HG03439 (cell line): ENCODE measurements at regions not wholly inside any gene's neighbourhood (a gene's known extent, or its start where the extent isn't known, plus 50 kb on each side); places are given as distances from the start of the nearest gene placed in this dataset.

ENCODE experiments used
- ATAC-seq: cut with Tn5 transposase; IDR thresholded peaks from one replicate; pipeline ENCODE4 v1.9.1; 2021; ENCODE audit warnings: mild to moderate bottlenecking, moderate library complexity; ENCODE audit not compliant: unreplicated experiment

DNA sequence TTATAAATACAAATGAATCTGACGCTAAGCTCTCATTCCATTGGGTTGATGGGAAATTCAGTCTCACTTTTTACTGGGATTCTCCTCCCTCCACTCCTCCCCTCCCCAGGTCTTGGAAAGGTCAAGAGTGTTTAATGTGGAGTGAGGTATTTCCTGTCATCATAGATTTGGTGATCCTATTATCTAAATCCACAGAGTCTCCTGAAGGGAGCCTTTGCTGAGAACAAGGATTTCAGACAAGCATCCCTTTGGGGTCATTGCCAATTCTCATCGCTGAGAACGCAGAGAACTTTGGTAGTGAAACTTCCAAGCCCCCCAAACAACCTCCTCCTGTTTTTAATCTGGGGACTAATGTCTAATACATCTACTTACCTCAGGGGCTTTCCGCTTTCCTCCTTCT lies 297.9 kb downstream of the OTOL1 start:
- ATAC-seq: no peak

DNA sequence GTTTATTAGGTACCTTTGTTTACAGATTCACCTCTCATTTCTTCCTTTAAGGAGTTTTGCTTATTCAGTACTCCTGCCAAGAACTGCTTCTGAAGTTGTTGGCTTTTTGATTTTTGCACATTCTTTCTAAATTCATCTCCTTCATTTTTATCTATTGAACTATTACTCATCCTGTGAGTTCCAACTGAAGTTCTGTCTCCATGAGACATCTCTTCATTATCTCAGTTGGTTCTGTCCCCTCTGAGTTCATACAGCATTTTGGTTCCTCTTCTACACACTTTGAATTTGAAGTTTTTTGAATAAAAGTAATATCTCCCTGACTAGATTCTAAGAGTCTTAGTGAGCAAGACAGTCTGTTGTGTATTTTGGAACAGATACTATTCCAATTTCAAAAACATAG lies 299.7 kb downstream of the OTOL1 start:
- ATAC-seq: no peak

DNA sequence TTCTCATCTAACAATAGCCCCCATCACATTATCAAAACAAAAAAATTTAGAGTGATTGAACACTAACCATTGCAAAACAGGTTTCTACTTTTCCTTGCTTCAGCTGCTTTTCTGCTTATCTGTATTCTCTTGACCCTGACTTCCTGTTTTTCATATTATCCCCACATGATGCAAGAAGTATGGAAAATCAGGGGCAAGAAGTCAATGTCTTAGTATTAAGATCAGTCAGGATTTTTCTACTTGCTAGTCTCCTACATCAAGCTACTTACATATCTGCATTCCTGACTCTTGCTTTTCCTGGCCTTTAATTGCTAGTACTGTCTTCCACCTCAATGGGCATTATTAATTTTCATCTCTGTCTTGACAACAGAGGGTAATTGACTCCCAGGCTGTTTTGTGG lies 300.2 kb downstream of the OTOL1 start:
- no peak for ATAC-seq

DNA sequence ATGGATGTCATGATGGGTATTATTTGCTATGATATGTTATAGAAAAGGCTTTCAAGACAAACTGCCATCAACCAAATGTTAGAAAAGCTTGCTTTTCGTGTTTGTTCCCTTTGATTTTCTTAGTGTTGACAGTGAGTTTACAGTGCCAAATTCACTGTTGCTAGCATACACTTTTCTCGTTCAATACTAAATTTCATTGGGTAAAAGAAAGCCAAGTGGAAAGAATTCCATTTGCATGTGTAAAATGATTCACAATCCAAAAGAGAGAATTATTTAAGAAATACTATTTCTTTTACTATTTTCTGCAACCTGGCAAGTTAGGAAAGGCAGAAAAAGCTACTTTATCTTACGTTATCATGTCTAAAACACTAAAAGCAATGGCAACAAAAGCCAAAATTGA lies 301.4 kb downstream of the OTOL1 start:
- ATAC-seq: no peak

DNA sequence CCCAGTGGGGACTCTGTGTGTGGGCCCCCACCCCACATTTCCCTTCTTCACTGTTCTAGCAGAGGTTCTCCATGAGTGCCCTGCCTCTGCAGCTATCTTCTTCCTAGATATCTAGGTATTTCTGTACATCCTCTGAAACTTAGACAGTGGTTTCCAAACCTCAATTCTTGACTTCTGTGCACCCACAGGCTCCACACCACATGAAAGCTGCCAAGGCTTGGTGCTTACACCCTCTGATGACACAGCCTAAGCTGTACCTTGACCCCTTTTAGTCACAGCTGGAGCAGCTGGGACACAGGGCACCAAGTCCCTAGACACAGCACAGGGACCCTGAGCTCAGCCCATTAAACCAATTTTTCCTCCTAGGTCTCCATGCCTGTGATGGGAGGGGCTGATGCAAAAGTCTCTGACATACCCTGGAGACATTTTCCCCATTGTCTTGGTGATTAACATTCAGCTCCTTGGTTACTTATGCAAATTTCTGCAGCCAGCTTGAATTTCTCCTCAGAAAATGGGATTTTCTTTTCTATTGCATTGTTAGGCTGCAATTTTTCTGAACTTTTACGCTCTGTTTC lies 304.5 kb downstream of the OTOL1 start:
- ATAC-seq: no peak

DNA sequence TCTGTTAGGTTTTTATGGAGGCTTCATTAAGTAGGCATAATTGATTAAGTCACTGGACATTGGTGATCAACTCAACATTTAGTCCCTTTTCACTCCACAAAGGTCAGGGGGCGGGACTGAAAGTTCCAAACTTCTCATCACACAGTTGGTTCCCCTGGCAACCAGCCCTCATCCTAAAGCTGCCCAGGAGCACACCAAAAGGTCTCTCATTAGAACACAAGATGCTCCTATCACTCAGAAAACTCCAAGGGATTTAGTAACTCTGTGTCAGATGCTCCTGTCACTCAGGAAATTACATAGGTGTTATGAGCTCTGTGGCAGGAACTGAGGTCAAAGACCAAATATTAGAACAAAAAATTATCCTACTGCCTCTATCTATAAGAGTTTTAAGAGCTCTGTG lies 321.5 kb downstream of the OTOL1 start:
- ATAC-seq: no peak

DNA sequence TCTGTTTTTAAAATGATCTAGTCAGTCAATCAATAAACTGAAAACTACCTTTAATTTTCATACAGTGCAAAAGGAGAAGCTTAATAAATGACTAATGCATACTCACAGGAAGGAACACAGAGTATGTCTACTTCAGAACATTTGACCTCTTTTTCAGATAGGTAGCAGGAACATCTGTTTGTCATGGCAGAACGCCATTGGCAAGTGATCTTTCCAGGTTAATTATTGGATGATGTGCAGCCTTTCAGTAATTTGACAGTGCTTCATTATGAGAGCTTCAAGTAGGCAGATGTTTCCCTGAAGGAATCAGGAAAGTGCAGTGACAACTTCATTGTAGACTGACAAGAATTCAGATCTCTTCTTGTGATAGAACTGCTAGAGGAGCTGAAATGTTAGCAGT lies 325.0 kb downstream of the OTOL1 start:
- ATAC-seq: no peak

DNA sequence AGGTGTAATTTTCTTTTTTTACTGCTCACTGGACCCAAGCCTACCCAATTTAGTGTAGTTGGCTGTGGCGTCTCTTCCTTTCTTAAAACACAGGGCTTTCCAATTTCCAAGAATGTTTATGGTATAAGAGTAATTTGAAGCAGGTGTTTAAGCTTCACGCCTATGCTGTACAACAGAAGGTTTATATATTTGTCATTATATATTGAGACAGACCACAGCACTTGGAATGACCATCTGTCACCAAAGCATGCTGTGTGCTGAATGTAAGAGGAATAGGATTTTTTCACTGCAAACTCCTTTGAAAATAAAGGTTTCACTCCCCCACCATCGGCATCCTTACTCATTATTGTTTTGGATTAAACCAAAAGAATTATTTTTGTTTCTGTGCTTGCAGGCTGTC lies 325.7 kb downstream of the OTOL1 start:
- ATAC-seq: no peak

DNA sequence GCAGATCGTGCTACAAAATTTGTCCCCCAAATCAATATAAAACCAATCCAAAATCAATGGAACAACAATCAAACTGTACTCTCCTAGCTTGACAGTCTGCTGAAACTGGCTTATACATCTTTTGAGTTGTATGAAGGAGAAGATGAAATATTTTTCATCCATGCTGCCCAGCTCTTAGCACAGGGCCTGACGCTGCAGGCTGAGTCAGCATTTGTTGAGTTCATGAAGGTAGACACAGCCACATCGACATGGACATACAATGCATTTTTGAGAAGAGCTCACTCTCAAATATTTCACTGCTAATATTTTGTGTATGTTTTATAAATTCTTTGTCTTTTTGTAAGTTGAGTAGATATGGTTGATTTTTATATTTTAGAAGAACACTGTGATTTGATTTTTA lies 327.3 kb downstream of the OTOL1 start:
- no peak for ATAC-seq

DNA sequence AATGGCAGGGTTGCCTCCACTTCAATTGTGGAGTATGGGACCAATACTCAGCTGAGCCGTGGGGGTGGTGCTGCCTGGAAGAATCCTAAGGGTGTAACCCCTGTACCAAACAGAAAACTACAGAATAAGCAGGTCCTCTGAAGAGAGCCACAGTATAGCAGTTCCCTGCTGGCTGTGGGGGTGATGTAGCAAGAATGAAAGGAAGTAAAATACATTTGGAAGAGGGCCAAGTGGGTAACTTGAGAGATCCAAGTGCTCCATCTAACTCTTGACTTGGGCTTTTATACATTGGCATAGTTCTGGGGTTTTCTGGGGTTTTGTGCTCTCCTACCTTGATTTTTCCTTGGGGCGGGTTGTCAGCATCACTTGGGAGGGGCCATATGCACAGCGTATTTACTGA lies 341.4 kb downstream of the OTOL1 start:
- ATAC-seq: no peak

DNA sequence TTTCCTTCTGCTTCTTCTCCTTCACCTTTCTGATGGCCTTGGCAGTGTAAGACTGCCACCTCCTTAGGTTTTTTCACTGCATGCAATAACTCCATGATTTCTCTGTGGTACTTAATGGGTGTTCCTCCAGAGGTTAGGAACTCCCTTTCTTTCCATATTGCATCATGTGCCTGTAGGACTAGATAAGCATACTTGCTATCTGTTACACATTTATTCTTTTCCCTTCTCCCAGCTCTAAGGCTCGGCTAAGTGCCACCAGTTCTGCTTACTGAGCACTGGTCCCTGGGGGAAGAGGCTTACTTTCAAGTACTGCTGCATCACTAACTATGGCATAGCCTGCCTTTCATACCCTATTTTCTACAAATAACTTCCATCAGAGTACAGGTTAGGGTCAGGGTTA lies 351.8 kb downstream of the OTOL1 start:
- no peak for ATAC-seq

DNA sequence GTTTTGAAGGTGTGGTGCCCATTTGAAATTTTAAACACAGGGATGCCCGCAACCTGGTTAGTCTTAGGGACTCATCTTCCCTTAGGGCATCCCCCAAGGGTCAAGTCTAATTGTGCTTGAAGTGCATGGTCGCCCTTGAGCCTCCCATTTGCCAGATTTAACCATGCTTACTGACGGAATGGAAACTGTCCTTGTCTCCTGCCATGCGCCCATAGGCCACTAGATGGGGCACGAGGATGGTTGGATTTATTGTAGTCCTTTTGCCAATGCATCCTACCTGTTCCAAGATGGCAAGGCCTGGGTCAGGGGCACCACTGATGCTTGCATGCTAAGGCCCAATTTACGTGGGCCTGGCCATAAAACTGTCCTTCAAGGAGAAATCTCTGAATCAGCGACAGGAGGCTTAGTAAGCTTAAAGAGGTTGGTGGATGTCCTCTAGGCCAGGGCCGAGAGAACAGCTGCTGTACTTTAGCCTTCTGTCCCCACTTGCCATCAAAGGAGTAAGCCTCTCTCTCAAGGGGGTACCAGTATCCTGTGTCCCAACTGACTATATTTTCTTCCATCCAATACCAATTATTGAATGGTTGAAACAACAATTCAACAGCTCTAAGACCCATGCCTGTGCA lies 355.4 kb downstream of the OTOL1 start:
- ATAC-seq: peak; percentile 78

DNA sequence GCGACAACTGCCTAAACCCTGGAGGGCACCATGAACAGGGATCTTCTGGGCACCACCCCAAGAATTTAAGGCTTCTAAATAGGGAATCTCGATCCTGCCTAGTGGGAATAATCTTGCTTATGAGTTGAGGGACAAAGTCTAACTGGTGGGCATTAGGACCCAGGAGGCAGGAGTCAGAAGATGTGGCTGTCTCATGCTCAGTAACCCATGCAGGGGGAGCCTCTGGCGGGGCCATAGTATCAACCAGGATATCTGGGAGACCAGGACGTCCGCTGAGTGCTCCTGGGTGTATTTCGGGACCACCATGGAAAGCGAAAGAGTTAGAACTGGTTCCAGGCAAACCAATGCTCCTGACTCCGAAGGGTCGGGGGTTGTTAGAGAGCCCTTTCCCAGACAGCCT lies 356.1 kb downstream of the OTOL1 start:
- ATAC-seq: no peak

DNA sequence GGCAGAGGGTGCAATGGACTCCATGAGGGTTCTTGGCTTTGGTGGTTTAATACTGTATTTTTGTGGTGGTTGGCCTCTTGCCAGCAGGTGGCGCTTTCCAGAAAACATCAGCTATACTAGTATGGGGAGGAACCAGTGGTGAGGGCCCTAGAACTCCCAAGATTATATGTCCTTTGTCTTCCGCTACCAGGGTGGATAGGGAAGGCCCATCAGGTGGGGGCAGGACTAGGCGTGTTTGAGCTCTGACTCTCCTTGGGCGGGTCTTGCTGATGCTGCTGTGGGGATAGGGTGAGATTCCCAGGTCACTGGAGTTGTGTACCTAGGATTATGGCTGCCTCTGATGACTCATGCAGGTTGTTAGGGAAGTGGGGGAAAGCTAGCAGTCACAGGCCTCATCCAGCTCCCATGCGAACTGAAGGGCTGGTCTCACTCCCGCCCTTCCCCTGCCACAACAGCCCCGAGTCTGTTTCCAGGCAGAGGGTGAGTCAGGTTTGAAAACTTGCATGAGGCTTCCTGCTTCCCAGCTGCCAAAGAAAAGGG lies 357.7 kb downstream of the OTOL1 start:
- peak; percentile 77 for ATAC-seq

DNA sequence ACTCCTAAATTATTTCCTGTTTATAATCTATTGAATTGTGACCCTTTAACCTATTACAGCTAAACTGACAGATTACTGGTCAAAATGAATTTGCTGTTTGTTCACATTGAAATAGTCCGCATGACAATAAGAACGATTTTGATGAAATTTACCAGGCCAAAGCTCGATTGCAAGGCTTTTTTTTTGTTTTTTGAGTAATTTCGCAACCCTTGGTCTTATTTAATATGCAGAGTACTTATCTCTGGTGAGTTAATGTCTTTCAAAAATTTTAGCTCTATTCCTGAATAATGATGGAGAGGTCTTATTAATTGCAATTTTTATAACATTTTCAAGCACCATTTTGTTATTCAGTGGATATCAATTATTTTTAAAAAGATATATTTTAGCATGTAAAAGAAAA lies 362.4 kb downstream of the OTOL1 start:
- no peak for ATAC-seq

DNA sequence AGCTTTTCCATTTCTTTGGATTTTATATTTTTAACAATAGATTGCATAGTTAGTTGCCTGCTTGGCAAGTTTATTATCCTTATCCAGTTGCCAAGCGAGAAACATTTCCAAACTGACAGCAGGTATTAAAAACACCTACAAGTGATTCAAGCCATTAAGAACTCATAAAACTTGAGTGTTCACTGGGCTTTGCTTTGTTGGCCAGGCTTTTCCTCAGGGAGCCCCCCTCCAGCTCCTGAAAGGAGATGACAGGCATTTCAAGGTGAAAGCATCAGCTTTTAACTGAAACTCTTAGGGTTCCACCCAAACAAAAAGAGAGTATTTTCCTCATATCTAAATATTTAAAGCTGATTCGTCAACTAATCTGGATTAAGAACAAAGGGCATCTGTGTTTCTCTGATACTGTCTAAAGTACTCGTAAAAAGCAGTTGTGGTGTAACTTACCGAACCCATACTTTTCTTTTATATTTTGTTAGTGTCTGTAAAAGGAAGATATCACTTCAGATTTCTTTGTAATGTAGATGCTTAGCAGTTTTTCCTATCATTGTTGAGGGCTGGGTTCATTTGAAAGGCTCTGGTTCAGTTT lies 363.4 kb downstream of the OTOL1 start:
- ATAC-seq: no peak

DNA sequence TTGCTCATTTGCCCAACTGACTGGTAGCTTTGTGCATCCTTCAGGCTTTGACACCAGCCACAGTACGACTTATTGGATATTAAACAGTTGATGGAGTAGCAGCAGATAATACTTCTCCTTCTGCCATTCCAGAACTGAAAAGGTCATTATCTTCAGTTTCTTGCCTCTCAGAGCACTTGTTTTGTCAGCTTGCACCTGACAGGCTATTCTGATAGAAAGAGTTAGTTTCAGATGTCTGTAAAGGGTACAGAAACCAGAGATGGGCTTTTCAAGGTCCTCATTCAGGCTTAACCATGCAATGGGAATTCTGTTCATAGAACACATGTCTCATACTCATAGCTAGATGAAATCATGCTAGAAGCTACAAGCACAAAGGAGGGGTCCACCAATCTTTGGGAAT lies 367.2 kb downstream of the OTOL1 start:
- ATAC-seq: no peak

DNA sequence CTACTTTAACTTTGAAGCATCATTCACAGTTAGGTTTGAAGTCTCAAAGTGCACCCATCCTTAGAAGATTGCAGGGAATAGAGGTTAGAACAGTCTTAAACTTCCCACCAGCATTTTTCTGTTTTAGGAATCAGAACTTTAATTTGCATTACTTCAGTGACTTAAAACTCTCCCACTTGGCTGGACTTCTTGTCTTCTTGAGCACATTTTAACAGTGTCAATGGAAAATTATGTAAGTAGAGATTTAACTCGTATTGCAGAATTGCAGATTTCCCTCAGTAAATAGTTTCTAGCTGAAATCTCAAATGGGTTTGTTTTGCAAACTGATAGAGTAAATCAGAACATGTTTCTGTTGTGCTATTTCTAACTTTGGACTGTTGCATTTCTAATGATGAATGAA lies 369.6 kb downstream of the OTOL1 start:
- no peak for ATAC-seq

DNA sequence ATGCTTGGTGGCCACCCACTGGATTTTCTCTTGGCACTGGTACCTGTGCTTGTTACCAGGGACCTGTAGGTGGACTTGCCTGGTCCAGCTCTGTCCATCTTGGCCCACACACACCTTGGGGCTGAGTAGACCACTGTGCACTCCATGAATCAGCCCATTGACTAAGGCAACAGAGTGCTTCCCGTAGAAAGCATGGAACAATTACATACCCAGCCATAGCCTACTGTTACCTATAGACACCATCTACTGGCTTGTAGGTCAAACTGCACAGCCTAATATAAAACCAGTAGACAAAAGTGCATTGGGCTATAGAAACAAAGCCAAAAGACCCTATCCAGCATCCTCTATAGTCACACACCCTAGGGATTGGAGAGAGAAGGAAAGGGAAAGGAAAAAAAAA lies 378.9 kb downstream of the OTOL1 start:
- no peak for ATAC-seq

DNA sequence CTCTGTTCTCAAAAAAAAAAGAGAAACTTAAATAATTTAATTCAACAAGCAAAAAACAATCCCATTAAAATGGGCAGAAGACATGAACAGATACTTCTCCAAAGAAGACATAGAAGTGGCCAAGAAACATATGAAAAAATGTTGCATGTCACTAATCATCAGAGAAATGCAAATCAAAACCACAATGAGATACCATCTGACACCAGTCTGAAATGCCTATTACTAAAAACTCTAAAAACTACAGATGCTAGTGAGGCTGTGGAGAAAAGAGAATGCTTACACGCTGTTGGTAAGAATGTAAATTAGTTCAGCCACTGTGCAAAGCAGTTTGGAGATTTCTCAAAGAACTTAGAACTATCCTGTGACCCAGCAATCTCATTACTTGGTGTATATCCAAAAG lies 382.9 kb downstream of the OTOL1 start:
- ATAC-seq: no peak

DNA sequence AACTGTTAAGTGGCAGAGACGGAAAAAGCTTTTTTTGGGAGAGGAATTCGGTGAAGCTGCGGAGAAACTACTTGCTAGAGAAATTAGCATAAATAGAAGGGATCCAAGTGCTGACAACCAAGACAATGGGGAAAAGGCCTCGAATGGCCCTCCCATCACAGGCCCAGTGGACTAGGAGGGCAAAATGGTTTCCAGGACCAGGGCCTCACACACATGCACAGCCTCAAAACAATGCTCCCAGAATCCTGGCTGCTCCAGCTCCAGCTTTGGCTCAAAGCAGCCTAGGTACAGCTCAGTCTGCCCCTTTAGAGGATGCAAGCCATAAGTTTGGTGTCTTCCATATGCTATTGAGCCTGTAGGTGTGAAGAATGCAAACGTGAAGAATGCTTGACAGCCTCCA lies 388.2 kb downstream of the OTOL1 start:
- no peak for ATAC-seq

DNA sequence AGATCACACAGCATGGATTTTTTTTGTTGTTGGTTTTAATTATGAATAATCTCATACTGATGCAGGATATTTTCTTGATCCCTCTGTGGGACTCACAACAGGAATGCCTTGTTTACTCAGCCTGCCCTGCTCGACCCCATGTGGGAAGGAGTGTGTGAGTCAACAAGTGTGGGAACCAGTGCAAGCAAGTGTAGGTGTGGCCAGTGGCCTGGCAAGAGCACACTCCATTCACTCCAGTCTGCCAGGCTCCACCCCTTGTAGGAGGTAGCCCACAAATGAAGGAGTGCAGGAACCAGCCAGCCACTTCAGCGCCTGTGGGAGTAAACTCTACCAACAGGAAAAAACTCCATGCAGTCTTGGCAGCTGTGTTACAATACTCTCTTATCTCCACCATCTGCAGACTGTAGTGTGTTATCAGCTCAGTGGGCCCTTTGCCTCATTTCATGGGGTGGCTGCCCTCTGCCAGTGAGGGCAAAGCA lies 393.6 kb downstream of the OTOL1 start:
- no peak for ATAC-seq

DNA sequence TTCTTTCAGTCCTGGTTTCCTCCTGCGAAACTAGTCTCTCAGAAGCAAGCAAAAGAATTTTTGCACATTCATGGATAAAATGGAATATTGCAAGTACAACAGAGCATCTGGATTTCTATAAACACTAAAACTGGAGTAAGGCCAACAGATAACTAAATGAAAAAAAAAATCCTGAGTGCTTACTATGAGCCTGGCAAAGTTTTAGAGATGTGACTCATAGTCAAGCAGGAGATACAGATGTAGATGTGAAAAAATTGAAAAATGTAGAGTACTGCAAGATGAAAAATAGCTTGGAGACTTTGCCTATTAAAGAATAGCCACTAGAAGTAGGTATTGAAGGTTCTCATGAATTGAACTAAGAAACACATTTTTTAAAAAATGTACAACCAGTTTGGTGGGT lies 397.4 kb downstream of the OTOL1 start:
- ATAC-seq: no peak
